HG03280 (cell line): ENCODE measurements at regions not wholly inside any gene's neighbourhood (a gene's known extent, or its start where the extent isn't known, plus 50 kb on each side); places are given as distances from the start of the nearest gene placed in this dataset.
"Not testable (repeated sequence)": the region's sequence is repeated elsewhere in the genome, so short reads cannot be mapped to it uniquely, and the experiment has no call there.

Source experiments
- ATAC-seq: cut with Tn5 transposase; IDR thresholded peaks from one replicate; pipeline ENCODE4 v1.9.1; 2021; ENCODE audit warnings: mild to moderate bottlenecking, moderate library complexity; ENCODE audit not compliant: unreplicated experiment

DNA sequence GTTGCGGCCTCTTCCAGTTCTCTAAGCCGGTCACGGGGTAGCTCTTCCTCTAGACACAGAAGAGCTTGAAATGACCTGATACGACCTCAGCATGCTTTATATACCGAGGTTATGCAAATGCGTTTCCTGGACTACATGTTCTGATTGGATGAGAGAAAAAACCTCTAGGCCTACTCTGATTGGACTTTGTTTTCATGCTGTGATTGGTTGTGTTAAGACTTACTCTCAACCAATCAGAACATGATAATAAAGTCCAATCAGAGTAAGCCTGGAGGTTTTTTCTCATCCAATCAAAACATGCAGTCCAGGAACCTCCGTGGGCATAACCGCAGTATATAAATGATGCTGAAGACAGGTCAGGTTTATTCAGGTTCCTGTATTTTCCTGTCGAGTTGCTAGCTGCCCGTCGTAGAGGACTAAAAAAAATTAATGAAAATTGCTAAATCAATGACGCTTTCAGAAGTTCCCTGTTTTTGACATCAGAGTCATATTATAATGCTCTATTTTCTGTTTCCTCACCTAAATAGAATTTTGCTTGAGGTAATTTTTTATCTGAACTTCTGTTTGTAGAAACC, 177.4 kb downstream of the POTEB3 start:
- ATAC-seq, result no peak

DNA sequence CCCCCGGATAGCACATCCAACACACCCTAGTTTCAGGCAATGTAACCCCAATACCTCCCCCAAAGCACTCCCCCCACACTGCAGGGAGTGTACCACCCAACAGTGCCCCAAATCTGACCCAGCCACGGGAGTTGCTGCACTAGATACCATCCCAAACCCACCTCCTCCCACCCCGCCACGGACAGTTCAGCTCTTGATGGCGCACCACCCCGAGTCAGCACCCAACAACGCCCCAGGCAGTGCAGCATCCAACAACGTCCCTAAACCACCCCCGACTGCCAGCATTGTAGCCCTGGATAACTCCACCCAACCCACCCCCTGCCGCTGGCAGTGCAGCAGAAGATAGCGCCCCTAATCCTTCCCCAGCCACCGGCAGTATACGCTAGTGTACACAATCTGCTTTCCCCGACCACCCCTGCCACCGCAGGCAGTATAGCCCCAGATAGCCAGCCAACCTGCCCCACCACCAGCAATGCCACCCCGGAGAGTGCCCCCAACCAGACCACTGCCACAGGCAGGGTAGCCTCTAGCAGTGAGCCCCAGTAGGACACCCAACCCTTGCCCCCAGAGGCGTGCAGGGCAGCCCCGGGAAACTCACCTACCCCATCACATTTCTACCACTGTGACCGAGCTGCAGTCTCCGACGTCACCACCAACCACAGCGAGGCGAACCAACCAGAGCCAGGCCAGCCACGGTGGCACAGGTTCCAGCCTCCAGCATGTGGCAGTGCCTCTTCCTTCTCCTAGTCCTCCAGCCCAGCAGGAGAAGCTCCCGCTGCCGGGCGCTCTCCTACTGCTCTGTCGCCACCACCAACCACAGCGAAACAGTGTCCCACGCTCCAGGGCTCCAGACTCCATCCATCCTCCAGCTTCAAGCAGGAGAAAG, 178.1 kb downstream of the POTEB3 start:
- no peak for ATAC-seq

DNA sequence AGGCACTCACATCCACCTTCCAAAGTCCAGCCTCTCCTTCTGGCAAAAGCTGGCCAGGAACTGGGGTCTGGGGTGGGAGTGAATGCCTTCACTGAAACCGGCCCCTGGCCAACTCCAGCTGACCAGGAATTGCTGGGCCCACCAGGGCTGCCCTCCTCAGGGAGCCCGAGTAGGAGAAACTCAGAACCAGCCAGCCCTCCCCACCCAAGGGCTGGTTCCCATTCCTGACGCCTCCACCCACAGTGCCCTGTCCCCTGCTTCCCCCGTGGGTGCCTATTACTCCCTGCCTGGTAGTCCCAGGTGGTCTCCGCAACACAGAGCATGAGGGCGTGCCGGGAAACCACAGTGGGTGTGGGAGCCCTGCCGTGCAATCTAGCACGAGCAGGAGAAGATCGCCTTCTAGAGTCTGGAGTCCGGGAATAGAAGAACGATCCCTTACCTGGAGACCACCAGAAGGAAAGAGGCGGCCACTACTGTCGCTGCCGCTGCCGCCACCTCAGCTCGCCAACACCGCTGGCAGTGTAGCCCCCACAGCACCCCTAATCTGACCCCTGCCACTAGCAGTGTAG, 178.8 kb downstream of the POTEB3 start:
- no peak for ATAC-seq

DNA sequence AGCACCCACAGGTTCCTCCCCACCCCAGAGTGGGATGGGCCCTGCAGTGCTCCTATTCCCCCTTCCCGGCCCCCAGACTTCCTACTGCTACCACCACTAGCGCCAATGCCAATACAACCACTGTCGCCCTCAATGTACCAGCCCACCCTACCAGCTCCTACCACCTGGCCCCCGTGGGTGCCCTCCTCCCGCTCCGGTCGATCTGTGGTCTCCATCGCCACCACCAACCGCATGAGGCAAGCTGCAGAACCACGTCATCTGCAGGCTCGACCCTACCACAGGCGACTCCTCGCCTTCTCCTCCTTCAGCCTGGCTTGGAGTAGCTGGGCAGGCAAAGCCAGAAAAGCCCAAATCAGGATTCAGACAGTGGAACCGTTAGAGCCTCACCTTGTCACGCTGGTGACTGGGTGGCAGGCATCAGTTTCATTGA, 179.3 kb downstream of the POTEB3 start:
- ATAC-seq, result no peak

DNA sequence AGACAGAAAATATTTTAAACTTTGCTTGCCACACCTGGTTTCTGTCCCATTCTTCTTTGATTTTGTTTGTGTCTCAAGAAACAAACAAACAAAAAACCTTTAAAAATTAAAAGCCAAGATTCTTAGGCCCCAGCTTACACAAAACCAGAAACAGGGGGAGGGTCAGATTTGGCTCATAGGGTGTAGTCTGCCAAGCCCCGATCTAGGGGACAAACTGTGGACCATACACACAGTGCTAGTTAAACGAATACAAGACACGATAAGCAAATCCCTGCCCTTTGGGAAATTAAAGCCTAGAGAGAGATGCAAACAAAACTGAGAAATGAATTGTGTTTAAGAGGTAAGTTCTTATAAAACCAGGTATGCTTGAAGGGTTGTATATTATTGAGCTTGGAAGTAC, 181.7 kb downstream of the POTEB3 start:
- ATAC-seq, result not testable (repeated sequence)

DNA sequence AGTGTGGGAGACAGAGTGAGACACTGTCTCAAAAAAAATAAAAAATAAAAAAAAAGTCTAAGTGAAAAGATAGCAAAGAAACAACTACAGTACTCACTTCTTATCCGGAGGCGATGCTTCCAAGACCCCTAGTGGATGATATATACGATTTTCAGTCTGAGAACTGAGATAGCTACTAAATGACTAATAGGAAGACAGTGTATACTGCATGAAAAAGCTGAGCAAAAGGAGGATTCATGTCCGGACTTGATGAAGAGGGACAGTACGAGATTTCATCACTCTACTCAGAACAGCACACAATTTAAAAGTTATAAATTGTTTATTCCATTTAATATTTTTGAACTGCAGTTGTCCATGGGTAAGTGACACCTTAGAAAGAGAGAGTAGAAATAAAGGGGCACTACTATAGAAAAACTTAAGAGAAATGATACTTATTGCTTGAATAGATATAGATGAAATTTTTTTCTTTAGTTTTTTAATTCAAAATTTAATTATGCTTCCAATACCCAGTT, 190.7 kb downstream of the POTEB3 start:
- not testable (repeated sequence) for ATAC-seq
